HAP-1 (cell line): ENCODE measurements at regions not wholly inside any gene's neighbourhood (a gene's known extent, or its start where the extent isn't known, plus 50 kb on each side); places are given as distances from the start of the nearest gene placed in this dataset.

Experiments used
- DNase-seq, 2 experiments: peaks; one replicate each; pipeline ENCODE4 v3.0.0-alpha.2; 2016 to 2020; ENCODE audit warnings: low spot score in 2 of 2
- H3K27me3 ChIP-seq: fragments of 250-450 bp; sonication (Bioruptor Pico); 2 replicates; pipeline ENCODE4 v1.5.1; 2020; ENCODE audit warnings: low read depth, mild to moderate bottlenecking, moderate library complexity
- H3K36me3 ChIP-seq: fragments of 250-450 bp; sonication (Bioruptor Pico); replicated peaks from 2 replicates; pipeline ENCODE4 v1.5.1; 2020; ENCODE audit warnings: mild to moderate bottlenecking
- H3K4me1 ChIP-seq: fragments of 250-450 bp; sonication (Bioruptor Pico); 2 replicates; pipeline ENCODE4 v1.5.1; 2020; ENCODE audit warnings: mild to moderate bottlenecking
- H3K4me3 ChIP-seq: fragments of 250-450 bp; sonication (Bioruptor Pico); 2 replicates; pipeline ENCODE4 v1.5.1; 2020; ENCODE audit warnings: mild to moderate bottlenecking, moderate library complexity
- H3K9me3 ChIP-seq: fragments of 250-450 bp; sonication (Bioruptor Pico); 2 replicates; pipeline ENCODE4 v1.5.1; 2020; ENCODE audit warnings: mild to moderate bottlenecking, moderate library complexity
- in situ Hi-C: fragments of 300-500 bp; cut with MboI; formaldehyde crosslinking; loops from 3 replicates; pipeline ENCODE4 v1.14.3; 2020; ENCODE audit warnings: low sequenced_read_pairs, inconsistent platforms, mixed read lengths

GRCh38 chr13:66003558-66003957 is 1226.6 kb downstream of the PCDH9 start:
- Histone ChIP-seq H3K27me3 (no peaks in the 10 kb centered on the region), H3K4me3 (no peak overlapping the region), H3K9me3 (no peaks in the 10 kb centered on the region), H3K4me1 (no peaks in the 10 kb centered on the region), H3K36me3 (no peaks in the 10 kb centered on the region)
- in situ Hi-C loops: no loop called here
- no peak for DNase-seq

- no peaks in the 10 kb centered on the region for H3K27me3 ChIP-seq
- no peaks in the 10 kb centered on the region for H3K4me1 ChIP-seq
- in situ Hi-C loops: no loop called here
- H3K9me3 ChIP-seq: no peaks in the 10 kb centered on the region
- no peak for DNase-seq
- H3K4me3 ChIP-seq: no peak overlapping the region
- H3K36me3 ChIP-seq: no peaks in the 10 kb centered on the region
Observed at GRCh38 chr13:66001140-66001539, 1229.0 kb downstream of the PCDH9 start.

GRCh38 chr13:65999411-65999810 is 1230.7 kb downstream of the PCDH9 start:
- Histone ChIP-seq H3K4me3 (no peak overlapping the region), H3K4me1 (no peaks in the 10 kb centered on the region), H3K36me3 (no peaks in the 10 kb centered on the region), H3K27me3 (no peaks in the 10 kb centered on the region), H3K9me3 (no peaks in the 10 kb centered on the region)
- DNase-seq: no peak
- in situ Hi-C loops: no loop called here

GRCh38 chr13:65990684-65991083 is 1239.5 kb downstream of the PCDH9 start:
- no peaks in the 10 kb centered on the region for H3K9me3 ChIP-seq
- no peak overlapping the region for H3K4me3 ChIP-seq
- DNase-seq: no peak
- no peaks in the 10 kb centered on the region for H3K27me3 ChIP-seq
- in situ Hi-C loops: no loop called here
- H3K36me3 ChIP-seq: no peaks in the 10 kb centered on the region
- H3K4me1 ChIP-seq: no peaks in the 10 kb centered on the region

DNA sequence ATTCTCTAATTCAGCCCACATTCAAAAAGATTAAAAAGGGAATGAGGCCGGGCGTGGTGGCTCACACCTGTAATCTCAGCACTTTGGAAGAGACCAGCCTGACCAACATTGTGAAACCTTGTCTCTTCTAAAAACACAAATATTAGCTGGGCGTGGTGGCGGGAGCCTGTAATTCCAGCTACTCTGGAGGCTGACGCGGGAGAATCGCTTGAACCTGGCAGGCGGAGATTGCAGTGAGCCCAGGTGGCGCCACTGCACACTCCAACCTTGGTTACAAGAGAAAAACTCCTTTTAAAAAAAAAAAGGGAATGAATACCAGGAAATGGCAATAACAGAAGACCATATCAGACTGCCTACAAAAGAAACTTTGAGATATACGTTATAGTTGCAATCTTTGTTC is 1244.5 kb downstream of the PCDH9 start:
- no peak overlapping the region for H3K4me3 ChIP-seq
- peak in 1 of 2 experiments; percentile 11 for DNase-seq
- no peaks in the 10 kb centered on the region for H3K27me3 ChIP-seq
- no peaks in the 10 kb centered on the region for H3K4me1 ChIP-seq
- in situ Hi-C loops: no loop called here
- H3K9me3 ChIP-seq: no peaks in the 10 kb centered on the region
- no peaks in the 10 kb centered on the region for H3K36me3 ChIP-seq

DNA sequence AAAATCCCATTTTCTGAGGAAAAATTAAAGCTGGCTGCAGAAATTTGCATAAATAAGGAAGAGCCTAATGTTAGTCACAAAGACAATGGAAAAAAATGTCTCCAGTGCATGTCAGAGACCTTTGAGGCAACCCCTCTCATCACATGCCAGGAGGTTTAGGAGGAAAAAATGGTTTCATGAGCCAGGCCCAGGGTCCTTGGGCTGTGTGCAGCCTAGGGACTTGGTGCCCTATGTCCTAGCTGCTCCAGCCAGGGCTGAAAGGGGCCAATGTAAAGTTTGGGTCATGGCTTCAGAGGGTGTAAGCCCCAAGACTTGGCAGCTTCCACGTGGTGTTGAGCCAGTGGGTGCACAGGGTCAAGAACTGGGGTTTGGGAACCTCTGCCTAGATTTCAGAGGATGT is 1252.6 kb downstream of the PCDH9 start:
- DNase-seq: no peak
- H3K9me3 ChIP-seq: no peaks in the 10 kb centered on the region; the same call in 1 of the 2 replicates
- in situ Hi-C loops: no loop called here
- no peaks in the 10 kb centered on the region for H3K4me1 ChIP-seq
- H3K4me3 ChIP-seq: no peak overlapping the region
- H3K36me3 ChIP-seq: no peaks in the 10 kb centered on the region
- no peaks in the 10 kb centered on the region for H3K27me3 ChIP-seq

DNA sequence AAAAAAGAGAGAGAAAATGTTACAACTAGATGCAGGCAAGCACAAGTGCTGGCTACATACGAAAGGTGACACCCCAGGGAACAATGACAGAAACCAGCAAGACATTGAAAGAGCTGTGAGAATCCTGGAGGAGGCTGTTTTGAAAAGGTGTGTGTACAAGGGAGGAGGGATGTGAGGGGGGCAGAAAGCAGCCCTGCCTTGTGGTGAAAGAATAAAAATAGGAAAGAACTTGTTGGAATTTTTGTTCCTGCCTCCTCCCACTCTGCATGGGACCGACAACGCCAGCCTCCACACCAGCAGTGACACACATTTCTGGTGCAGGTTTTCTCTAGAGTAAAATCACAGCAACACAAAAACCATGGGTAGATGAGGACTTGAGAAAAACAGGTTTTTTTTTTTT is 1258.6 kb downstream of the PCDH9 start:
- Histone ChIP-seq H3K4me1 (no peaks in the 10 kb centered on the region), H3K9me3 (no peaks in the 10 kb centered on the region), H3K27me3 (no peaks in the 10 kb centered on the region), H3K4me3 (no peak overlapping the region), H3K36me3 (no peaks in the 10 kb centered on the region)
- in situ Hi-C loops: no loop called here
- DNase-seq: no peak

- Histone ChIP-seq H3K9me3 (no peaks in the 10 kb centered on the region), H3K4me1 (no peaks in the 10 kb centered on the region), H3K4me3 (no peak overlapping the region), H3K27me3 (no peaks in the 10 kb centered on the region), H3K36me3 (no peaks in the 10 kb centered on the region)
- in situ Hi-C loops: no loop called here
- peak; percentile 58 to 85 for DNase-seq
Observed at GRCh38 chr13:65966991-65967451, 1263.1 kb downstream of the PCDH9 start.

GRCh38 chr13:65965501-65965900 is 1264.6 kb downstream of the PCDH9 start:
- Histone ChIP-seq H3K4me3 (no peak overlapping the region), H3K36me3 (no peaks in the 10 kb centered on the region), H3K4me1 (no peaks in the 10 kb centered on the region), H3K27me3 (no peaks in the 10 kb centered on the region), H3K9me3 (no peaks in the 10 kb centered on the region)
- in situ Hi-C loops: no loop called here
- no peak for DNase-seq

- Histone ChIP-seq H3K4me1 (no peaks in the 10 kb centered on the region), H3K27me3 (no peaks in the 10 kb centered on the region), H3K4me3 (no peak overlapping the region), H3K9me3 (no peaks in the 10 kb centered on the region), H3K36me3 (no peaks in the 10 kb centered on the region)
- in situ Hi-C loops: no loop called here
- DNase-seq: no peak
Observed at GRCh38 chr13:65964672-65965071, 1265.5 kb downstream of the PCDH9 start.

DNA sequence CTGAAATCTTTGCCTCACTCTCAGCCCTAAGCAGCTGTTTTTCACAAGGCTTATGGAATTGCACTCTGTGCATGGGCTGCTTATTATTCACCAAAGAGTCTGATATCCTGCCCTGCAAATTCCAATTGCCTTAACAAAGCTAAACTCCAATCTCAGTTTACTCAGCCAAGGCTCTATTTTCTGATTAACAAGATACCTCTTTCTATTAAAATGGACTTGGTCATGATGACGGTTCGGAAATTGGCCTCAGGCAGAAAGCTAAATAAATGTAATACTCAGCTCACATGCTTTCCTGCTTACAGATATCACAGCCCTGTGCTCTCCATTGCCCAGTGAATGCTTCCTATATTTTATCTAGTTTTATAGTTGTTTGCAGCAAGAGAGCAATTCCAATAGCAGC is 1270.8 kb downstream of the PCDH9 start:
- no peak for DNase-seq
- H3K9me3 ChIP-seq: no peaks in the 10 kb centered on the region
- no peak overlapping the region for H3K4me3 ChIP-seq
- no peaks in the 10 kb centered on the region for H3K4me1 ChIP-seq
- in situ Hi-C loops: no loop called here
- H3K36me3 ChIP-seq: no peaks in the 10 kb centered on the region
- H3K27me3 ChIP-seq: no peaks in the 10 kb centered on the region

DNA sequence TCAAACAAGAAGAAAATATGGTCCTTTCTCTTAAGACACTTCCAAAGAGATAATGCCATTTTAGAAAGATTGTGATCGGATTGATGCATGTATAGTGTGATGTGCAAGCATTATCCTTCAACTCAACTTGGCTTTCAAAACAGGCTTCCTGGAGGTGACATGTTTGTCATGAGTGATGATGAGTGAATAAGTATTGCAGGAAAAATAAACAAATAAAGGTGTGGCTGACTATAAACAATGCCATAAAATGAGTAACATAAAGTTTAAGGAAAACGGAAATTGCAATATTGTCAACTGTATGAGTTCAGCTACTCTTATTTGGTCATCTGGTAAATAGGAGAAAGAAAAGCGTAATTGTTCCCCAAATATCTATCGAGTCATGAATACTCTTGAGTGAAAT is 1283.7 kb downstream of the PCDH9 start:
- Histone ChIP-seq H3K9me3 (no peaks in the 10 kb centered on the region), H3K27me3 (no peaks in the 10 kb centered on the region), H3K36me3 (no peaks in the 10 kb centered on the region), H3K4me3 (no peak overlapping the region), H3K4me1 (no peaks in the 10 kb centered on the region)
- in situ Hi-C loops: no loop called here
- DNase-seq: no peak

GRCh38 chr13:65943708-65944107 is 1286.4 kb downstream of the PCDH9 start:
- H3K36me3 ChIP-seq: no peaks in the 10 kb centered on the region
- no peaks in the 10 kb centered on the region for H3K9me3 ChIP-seq
- in situ Hi-C loops: no loop called here
- no peaks in the 10 kb centered on the region for H3K27me3 ChIP-seq
- no peaks in the 10 kb centered on the region for H3K4me1 ChIP-seq
- no peak for DNase-seq
- H3K4me3 ChIP-seq: no peak overlapping the region

GRCh38 chr13:65943024-65943423 is 1287.1 kb downstream of the PCDH9 start:
- H3K36me3 ChIP-seq: no peaks in the 10 kb centered on the region
- no peak for DNase-seq
- no peaks in the 10 kb centered on the region for H3K4me1 ChIP-seq
- no peaks in the 10 kb centered on the region for H3K27me3 ChIP-seq
- H3K9me3 ChIP-seq: no peaks in the 10 kb centered on the region
- H3K4me3 ChIP-seq: no peak overlapping the region
- in situ Hi-C loops: no loop called here

DNA sequence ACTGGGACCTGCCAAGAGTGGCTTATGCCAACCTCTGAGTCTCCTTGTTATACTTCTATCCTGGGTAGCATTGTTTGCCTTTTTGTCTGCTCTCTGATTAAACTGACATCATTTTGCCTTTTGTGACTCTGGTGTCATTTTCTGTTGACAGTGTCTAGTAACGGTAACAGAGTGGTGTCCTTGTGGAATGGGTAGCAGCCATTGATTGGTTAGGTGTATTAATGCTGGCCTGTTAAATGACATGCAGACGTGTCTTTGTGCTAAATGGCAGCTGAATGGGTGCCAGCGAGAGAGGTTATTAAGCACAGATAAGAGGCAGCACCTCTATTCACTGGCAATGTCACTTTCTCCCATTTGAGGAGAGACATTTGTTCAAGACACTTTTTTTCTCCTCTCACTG is 1289.4 kb downstream of the PCDH9 start:
- H3K36me3 ChIP-seq: no peaks in the 10 kb centered on the region
- no peaks in the 10 kb centered on the region for H3K9me3 ChIP-seq
- DNase-seq: no peak
- H3K4me1 ChIP-seq: peaks cover 7% of the 10 kb centered on the region
- in situ Hi-C loops: no loop called here
- no peaks in the 10 kb centered on the region for H3K27me3 ChIP-seq
- H3K4me3 ChIP-seq: no peak overlapping the region
